CD4-positive, alpha-beta T cell treated with Interleukin-17A for 1 hour (primary cell): ENCODE measurements at regions not wholly inside any gene's neighbourhood (a gene's known extent, or its start where the extent isn't known, plus 50 kb on each side); places are given as distances from the start of the nearest gene placed in this dataset.
"Not testable (repeated sequence)": the region's sequence is repeated elsewhere in the genome, so short reads cannot be mapped to it uniquely, and the experiment has no call there.

Experiments
- DNase-seq: peaks from one replicate; pipeline ENCODE4 v3.0.0-alpha.2; 2020

DNA sequence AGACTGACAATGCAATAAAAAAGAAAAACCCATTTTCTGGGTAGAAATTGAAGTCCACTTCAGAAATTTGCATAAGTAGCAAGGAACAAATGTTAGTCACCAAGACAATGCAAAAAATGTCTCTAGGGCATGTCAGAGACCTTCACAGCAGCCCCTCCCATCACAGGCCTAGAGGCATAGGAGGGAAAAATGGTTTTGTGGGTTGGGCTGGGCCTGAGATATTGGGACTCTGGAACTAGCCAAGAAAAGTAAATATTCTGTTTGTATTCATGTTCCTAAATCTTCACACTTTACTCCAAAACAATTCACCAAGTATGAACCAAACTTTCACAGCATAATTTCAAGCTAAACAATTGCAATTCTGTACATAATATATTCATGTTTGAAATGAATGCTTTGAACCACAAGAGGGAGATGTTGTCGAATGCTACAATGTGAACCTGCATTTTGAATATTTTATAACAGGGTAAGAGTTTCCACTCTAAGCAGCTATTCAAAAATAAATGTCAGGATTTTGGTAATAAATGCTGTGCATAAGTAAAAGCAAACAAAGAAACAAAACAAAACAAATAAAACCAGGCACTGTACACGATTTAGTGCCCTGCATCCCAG, 429.2 kb downstream of the OTOL1 start:
- DNase-seq, result no peak

DNA sequence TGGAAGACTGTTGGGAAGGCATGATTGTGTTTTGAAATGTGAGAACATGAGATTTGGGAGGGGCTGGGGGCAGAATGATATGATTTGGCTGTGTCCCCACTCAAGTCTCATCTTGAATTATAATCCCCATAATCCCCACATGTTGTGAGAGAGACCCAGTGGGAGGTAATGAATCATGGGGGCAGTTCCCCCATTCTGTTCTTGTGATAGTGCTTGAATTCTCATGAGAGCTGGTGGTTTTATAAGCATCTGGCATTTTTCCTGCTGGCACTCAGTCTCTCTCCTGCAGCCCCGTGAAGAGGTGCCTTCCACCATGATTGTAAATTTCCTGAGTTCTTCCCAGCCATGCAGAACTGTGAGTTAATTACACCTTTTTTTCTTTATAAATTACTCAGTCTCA, 430.5 kb downstream of the OTOL1 start:
- DNase-seq, result no peak

DNA sequence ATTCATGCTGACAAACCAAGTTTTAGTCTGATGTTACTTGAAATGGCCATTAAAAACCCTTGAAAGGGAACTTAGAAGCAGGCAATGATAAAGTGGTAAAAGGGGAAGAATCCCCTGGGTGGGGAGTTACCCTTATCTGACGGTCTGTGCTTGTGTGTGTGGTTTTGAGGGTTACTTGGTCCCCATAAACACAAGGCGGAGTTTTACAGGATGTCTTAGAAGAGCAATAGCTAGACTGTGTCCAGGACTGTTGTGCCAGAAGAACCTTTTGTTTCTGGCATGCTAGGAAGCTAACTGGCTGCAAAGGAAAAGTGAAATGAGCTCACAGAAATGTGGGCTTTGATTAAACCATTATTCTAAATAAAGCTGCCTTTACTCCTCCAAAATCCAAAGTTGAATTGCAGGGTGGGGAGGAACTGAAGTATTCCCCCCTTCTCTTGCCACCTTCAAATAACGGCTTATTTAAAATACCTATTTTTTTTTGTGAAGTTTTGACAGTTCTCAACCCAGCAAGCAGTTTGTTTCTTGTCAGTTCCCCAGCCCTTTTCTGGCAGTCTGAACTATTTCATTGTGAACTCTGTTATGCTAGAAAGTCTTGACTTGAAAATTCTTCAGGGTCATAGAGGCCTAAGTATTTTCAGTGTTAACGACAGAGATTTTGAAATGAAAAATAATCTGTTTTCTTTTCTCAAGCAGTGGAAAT, 443.5 kb downstream of the OTOL1 start:
- DNase-seq, result peak; percentile 4

DNA sequence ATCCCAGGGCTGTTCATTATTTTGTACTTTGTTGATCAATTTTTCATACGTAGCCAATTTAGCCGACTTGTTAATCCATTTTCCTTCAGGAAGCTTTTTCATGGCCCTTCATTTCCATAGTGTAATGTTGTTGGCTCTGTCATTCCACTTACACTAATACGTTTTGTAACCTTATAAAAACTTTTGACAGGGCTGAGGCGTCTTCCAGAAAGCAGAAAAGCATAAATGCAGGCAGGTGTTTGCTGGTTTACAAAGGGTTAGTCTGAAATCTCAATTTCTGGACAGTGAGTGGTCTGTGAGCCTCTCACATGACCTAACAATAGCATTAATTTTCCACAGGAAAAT, 444.0 kb downstream of the OTOL1 start:
- no peak for DNase-seq

DNA sequence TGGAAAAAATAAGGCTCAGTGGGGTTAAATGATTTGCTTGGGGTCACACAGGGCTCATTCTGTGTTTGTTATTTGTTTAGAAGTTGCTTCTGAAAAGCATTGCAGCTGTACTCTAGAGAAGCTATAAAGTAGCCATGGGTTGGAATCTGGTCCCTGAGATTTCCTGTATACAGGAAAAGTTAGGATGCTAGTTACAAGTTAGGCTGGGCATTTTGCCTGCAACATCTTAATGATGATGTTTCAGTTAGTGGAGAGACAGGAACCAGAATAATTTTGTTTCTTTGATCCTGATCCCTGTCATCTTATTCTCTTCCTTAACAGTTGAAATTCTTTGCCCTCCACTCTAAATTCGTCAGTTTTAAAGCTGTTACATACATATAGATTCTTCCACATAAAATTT, 445.3 kb downstream of the OTOL1 start:
- no peak for DNase-seq

DNA sequence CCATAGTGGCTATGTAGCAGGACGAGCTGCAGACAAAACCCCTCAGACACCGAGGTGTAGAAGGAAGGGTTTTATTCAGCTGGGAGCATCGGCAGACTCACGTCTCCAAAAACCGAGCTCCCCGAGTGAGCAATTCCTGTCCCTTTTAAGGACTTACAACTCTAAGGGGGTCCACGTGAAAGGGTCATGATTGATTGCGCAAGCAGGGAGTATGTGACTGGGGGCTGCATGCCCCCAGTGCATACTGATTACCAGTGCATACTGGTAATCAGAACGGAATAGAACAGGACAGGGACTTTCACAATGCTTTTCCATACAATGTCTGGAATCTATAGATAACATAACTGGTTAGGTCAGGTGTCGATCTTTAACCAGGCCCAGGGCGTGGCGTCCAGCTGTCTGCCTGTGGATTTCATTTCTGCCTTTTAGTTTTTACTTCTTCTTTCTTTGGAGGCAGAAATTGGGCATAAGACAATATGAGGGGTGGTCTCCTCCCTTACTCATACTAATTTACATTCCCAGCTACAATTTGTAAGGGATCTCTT, 447.3 kb downstream of the OTOL1 start:
- DNase-seq, result not testable (repeated sequence)

DNA sequence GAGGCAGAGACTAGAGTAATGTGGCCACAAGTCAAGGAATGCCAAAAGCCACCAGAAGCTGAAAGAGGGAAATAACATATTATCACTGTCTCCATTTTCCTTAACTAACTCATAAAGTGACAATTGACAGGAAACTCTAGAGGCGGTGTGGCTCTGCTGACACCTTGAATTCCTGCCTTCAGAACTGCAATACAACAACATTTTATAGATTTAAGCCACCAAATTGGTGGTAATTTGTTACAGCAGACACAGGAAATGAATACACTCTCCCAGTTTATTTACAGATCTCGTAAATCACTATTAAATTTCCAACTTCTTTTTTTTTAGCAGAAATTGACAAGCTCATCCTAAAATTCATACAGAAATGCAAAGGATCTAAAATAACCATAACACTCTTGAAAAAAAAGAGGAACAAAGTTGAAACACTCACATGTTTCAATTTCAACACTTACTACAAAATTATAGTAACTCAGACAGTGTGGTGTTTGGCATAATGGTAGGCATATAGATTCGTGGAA, 449.9 kb downstream of the OTOL1 start:
- no peak for DNase-seq

DNA sequence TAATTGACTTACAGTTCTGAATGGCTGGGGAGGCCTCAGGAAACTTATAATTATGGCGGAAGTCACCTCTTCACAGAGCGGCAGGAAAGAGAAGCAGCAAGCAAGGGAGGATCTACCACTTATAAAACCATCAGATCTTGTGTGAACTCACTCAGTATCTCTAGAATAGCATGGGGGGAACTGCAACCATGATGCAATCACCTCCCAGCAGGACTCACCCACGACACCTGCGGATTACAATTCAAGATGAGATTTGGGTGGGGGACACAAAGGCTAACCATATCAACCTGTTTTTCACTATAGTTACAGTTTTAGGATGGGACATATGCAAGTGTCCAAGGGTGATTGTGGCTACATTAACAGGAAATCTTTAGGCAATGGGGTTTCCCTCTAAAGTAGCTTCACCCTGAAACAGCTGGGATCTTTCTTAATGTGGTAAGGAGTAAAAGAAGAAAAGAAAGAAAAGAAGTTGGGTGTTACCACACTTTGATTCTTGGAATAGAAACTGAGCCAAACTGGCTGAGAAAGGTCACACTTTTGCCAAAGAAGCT, 453.8 kb downstream of the OTOL1 start:
- DNase-seq, result no peak

DNA sequence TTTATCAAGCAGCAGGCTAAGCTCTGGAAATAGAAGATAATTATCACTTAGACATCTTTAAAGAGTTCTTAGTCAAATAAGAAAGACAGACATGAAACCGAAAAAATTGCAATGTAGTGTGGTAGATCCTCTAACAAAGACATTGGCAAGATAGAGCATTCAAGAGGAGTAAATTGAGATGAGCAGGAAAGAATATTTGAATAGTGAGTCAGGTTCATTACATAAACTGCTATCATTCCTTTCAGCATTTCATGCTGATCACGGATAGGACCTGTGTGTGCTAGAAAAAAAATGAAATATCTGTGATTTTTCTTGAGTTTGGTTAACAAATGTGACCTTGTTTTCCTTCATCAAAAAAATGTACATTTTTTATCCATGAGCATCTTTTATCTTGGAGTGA, 460.9 kb downstream of the OTOL1 start:
- DNase-seq, result no peak

DNA sequence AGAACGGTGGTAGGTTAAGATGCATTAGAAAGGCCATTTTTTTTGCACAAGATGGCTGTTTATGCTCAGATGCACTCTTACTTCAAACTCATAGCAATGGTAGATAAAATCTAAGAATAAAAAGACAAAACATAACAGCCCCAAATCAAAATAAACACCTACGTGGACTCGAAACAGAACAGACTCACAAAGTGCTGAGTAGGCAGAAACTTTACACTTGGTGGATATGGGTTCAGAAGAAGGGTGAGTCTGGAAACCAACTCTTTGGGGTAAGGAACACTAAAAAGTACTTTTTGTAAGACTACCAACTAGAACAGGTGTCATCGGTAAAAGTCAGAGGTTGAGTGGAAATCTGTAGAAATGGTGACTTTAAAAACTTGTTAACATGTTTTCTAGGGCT, 468.2 kb downstream of the OTOL1 start:
- DNase-seq, result no peak

DNA sequence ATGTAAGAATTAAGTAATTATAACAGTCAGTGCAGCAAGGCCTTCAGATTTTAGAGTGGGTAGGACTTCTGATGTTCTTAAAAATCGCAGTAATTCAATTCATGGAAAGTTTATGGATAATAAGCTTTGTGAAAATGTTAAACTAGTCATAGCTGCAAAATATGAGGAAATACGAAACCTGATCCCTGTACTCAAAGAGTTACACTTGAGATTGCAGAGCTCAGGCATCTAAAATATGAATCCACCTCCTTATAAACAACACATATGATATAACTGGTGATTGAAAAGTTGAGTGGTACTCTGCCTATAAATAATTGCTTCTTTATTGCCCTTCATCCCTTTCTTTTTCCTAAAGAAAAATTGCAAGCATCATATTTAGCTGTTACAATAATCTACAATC, 473.3 kb downstream of the OTOL1 start:
- DNase-seq, result no peak

DNA sequence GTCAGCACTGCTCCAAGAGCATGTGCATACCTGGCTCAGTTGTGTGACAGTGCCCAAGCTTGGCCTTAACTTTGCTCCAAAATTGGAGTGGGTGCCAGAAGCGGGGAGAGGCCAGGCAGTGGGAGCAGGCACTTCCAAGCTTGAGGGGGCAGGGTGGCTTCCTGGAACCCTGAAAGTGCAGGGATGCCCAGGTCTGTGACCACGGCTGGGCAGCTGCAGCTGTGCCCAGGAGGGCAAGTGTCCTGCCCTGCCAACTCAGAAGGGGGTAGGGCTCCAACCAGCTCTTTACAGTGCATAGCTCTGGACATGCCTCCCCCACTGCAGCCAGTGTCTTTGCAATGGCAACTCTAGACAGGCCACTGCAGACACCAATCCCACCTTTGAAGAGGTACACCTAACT, 478.6 kb downstream of the OTOL1 start:
- DNase-seq, result no peak

DNA sequence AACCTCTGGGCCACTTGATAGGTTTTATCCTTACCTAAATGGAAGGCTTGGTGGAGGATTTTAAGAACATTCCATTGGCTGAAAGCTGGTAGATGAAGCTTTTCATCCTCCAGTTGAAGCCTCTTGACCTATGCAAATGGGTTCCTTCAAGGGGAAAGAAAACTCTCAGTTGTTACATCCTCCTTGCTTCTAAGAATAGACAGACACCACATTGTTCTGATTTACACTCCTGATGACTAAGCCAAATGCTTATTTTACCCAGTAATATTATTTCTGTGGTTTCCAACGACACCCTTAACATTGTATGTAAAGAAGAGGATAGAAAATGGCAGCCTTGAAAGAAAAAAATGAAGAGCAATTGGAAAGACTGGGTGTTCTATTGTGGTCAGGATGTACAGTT, 480.5 kb downstream of the OTOL1 start:
- DNase-seq, result no peak

DNA sequence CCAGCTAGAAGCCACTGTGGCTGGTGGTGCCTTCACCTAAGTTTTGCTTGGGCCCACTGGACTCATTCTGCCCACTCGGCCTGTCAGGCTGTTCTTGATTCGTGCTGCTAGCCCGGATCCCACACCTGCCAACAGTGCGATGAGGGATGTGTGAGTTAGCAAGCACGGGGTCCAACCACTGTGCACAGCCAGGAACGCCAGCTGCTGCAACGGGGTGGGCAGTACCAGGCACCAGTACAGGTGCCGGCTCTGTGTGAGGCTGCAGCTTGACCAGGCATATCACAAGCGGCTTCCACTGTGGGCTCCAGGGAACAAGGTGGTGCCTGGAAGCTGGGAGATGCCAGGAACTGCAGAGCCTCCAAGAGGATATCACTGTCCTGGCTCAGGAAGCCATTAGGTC, 481.2 kb downstream of the OTOL1 start:
- no peak for DNase-seq

DNA sequence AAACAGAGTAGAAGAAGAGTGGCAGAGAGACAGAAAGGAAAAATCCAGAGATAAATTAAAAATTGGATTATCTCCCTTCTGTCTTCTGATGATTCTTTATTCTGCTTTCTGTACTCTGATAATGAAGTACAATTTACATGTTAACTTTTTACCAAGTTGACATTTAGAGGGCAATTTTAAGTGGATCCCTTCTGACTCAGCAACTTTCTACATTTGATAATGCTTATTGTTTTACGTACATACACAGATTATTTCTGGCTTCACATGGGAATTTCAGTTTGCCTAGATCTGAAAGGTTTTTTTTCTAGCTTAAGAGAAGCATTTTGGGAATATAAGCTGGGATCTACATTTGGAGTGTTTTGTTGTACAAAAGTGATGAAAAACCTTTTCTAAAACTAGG, 491.3 kb downstream of the OTOL1 start:
- no peak for DNase-seq

DNA sequence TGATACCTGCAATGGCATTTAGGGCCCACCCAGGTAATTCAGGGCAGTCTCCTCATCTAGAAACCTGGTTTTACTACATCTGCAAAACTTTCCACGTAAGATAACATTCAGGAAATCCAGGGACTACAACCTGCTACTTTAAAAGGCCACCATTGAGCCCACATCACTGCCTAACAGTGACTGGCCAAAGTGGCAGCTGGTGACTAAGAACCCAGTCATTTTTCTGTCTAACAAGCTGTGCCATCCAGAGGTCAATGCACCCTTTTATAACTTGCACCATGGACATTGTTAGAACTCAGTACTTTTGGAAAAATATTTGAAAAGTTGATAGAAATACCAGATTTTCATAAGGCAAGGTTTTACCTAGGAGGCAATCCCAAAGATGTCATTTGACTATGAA, 492.4 kb downstream of the OTOL1 start:
- no peak for DNase-seq

DNA sequence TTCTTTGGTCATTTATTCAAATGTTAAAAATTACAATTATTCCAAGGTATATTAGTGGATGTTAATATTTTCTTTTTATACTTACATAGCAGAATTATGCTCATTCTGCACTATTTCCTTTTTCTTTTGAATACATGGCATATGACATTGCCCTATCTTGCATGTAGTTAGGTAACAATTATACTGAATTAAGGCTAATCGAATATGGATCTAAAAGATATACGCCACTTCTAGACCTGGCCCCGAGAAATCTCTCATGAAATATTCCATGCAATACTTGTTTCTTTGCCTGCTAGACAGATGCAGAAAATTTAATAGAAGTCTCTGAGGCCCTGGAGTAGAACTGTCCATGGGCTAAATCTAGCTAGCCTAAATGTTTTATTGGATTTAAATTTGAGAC, 493.4 kb downstream of the OTOL1 start:
- DNase-seq, result no peak

DNA sequence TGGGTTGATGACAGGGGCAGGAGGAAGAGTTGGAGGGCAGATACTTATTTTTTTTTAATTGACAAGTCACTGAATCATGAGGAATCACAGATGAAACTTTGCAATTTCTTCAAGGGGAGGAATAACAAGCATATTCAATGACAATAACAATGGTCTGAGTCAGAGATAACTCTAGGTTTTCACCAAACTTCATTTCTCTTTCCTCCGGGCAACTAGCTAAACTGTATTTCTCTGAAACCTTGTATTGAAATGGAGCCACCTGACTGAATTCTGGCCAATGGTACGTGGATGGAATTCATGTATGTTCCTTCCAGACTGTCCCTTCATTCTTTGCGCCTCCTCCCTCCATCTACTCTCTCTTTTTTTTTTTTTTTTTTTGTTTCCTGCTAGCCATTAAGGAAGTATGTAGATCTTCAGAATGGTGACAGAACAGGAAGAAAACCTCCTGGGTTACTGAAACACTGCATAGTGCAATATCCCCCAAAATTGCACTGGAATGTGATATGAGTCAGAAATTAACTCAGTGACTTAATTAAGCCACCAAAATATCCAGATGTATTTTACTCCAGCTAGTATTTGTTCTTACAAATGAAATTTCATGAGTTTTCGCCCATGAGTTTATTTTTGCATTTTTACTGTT, 495.4 kb downstream of the OTOL1 start:
- DNase-seq, result no peak

DNA sequence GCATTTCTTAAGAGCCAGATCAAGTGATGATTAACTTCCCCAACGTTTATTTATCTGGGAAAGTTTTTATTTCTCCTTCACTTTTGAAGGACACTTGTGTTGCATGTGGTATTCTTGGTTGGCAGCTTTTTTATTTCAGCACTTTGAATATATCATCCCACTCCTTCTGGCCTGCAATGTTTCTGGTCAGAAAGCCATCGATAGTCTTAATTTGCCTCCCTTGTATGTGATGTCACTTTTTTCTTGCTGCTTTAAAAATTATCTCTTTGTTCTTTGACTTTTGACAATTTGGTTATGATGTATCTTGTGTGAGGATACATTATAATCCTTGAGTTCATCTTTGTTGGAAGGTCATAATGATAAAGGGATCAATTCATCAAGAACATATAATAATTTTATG, 503.2 kb downstream of the OTOL1 start:
- no peak for DNase-seq

DNA sequence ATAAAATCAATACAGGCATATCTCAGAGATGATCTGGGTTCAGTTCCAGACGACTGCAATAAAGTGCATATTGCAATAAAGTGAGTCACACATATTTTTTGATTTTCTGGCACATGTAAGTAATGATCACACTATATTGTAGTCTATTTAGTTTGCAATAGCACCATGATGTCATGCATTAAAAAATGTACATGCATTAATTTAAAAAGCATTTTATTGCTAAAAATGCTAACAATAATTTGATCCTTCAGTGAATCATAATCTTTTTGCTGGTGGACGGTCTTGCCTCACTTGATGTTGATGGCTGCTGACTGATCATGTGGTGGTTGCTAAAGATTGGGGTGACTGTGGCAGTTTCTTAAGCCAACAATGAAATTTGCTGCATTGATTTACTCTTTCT, 511.1 kb downstream of the OTOL1 start:
- DNase-seq, result no peak

DNA sequence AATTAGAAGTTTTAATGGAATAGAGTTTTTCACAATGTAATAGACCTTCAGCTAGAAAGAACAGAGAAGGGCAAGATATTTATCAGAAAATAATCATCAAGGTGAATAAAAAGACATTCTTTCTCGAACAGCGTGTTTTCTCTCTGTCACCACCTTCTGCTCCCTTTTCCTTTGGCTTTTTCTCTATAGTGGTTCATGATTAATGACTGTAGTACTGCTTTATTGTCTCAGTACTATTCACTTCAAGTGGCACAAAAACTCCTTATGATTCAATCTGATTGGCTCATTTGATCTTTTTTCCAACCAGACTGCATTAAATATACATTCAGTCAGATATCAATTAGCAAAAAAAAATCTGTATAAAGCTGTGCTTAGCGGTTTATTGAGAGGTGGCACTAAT, 516.0 kb downstream of the OTOL1 start:
- no peak for DNase-seq

DNA sequence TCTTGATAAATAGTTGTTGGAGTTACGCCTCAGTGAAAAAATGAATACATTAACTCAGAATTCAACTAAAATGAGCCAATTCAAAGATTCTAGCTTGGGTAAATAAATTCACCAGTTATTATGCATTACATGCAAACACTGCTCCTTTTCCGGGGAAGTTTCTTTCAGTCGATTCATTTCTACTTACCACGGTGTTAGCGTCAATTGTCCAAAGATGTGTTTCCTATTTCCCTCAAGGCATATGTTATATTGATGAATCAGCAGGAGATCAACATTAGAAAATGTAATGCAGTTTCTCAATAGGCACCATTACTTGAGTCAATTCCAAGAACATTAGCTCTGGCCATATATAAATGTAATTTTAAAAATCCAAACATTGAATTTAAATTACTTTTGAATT, 517.7 kb downstream of the OTOL1 start:
- DNase-seq, result no peak

DNA sequence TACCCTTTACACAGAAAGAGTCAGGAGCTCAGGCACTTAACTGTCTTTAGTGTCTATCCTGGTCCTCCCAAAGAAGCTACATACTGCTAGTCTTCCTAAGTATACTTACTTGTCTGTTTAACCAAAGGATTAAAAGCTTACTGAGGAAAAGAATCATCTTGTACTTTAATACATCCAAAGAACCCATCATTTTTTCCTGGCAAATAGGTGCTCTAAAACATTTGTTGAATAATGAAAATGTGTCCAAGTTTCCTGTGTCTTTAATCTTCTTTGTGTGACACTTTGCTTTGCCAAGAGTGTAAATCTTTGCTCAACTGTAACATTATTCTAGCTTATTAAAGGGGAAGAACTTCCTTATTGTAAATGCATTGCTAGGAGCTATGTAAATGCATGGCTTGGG, 519.2 kb downstream of the OTOL1 start:
- no peak for DNase-seq

DNA sequence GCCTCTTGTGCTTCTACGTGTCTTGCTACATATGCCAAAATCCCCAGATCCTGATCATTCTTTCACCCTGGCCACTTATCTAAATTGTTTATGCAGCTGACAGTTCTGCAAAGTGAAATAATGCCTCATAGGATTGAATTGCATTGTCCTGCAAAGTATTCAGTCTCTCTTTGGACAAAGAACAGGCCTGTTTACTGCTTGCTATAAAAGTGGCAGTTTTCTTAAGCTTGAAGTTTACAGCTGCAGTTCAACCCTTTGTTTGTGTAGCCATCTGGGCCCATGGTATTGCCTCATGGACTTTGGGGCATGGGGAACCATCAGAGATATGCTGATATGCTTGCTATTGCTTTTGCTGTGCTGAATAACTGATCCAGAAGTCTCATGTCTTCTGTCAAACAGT, 523.2 kb downstream of the OTOL1 start:
- no peak for DNase-seq
